HG03378 (cell line): ENCODE measurements at regions not wholly inside any gene's neighbourhood (a gene's known extent, or its start where the extent isn't known, plus 50 kb on each side); places are given as distances from the start of the nearest gene placed in this dataset.
"Not testable (repeated sequence)": the region's sequence is repeated elsewhere in the genome, so short reads cannot be mapped to it uniquely, and the experiment has no call there.

ENCODE experiments used
- ATAC-seq: cut with Tn5 transposase; IDR thresholded peaks from one replicate; pipeline ENCODE4 v1.9.1; 2021; ENCODE audit warnings: mild to moderate bottlenecking, moderate library complexity; ENCODE audit not compliant: unreplicated experiment

- no peak for ATAC-seq
These were observed 1437.5 kb upstream of the CDH8 start for GRCh38 chr16:63473725-63474124.

GRCh38 chr16:63467513-63467912, 1431.3 kb upstream of the CDH8 start:
- ATAC-seq: no peak

- ATAC-seq: no peak
These were observed 1426.1 kb upstream of the CDH8 start for GRCh38 chr16:63462316-63462715.

GRCh38 chr16:63461248-63461841, 1425.1 kb upstream of the CDH8 start:
- ATAC-seq: no peak

GRCh38 chr16:63458846-63459245, 1422.6 kb upstream of the CDH8 start:
- ATAC-seq: no peak

- no peak for ATAC-seq
These were observed 1421.6 kb upstream of the CDH8 start for GRCh38 chr16:63457869-63458268.

- ATAC-seq: no peak
These were observed 1417.0 kb upstream of the CDH8 start for GRCh38 chr16:63453261-63453660.

GRCh38 chr16:63447121-63447520, 1410.9 kb upstream of the CDH8 start:
- no peak for ATAC-seq

GRCh38 chr16:63442246-63442645, 1406.0 kb upstream of the CDH8 start:
- no peak for ATAC-seq

GRCh38 chr16:63426275-63426870, 1390.1 kb upstream of the CDH8 start:
- no peak for ATAC-seq

GRCh38 chr16:63422715-63423114, 1386.5 kb upstream of the CDH8 start:
- no peak for ATAC-seq

GRCh38 chr16:63416712-63417111, 1380.5 kb upstream of the CDH8 start:
- ATAC-seq: no peak

- no peak for ATAC-seq
These were observed 1378.8 kb upstream of the CDH8 start for GRCh38 chr16:63415014-63415413.

- ATAC-seq: no peak
These were observed 1374.4 kb upstream of the CDH8 start for GRCh38 chr16:63410594-63410993.

GRCh38 chr16:63403792-63404191, 1367.6 kb upstream of the CDH8 start:
- no peak for ATAC-seq

GRCh38 chr16:63388277-63388676, 1352.0 kb upstream of the CDH8 start:
- ATAC-seq: not testable (repeated sequence)

- no peak for ATAC-seq
These were observed 1349.6 kb upstream of the CDH8 start for GRCh38 chr16:63385714-63386432.

GRCh38 chr16:63373744-63374143, 1337.5 kb upstream of the CDH8 start:
- ATAC-seq: no peak

- no peak for ATAC-seq
These were observed 1336.6 kb upstream of the CDH8 start for GRCh38 chr16:63372815-63373214.

- no peak for ATAC-seq
These were observed 1336.0 kb upstream of the CDH8 start for GRCh38 chr16:63372283-63372682.

GRCh38 chr16:63365649-63366304, 1329.5 kb upstream of the CDH8 start:
- no peak for ATAC-seq

GRCh38 chr16:63363738-63364137, 1327.5 kb upstream of the CDH8 start:
- no peak for ATAC-seq
